Caco-2 (cell line): ENCODE measurements at regions not wholly inside any gene's neighbourhood (a gene's known extent, or its start where the extent isn't known, plus 50 kb on each side); places are given as distances from the start of the nearest gene placed in this dataset.

Experiments used
- BruUV-seq: library from RNA; stranded (reverse); fragments of 400-500 nt; replicated peaks from 2 replicates; lab custom pipeline; 2021; lab: Mats Ljungman, UMichigan
- CTCF ChIA-PET: fragments of 300-600 bp; sonication (Branson Sonifier 250); formaldehyde crosslinking; loops from one replicate; lab custom pipeline; 2022; ENCODE audit warnings: antibody characterized with exemption; lab: Charles Lee
- POLR2A ChIA-PET: fragments of 300-600 bp; sonication (Branson Sonifier 250); formaldehyde crosslinking; loops from one replicate; lab custom pipeline; 2022; ENCODE audit warnings: antibody characterized with exemption; lab: Charles Lee
- DNase-seq, 2 experiments: peaks; one replicate each; pipeline versions ENCODE4 v3.0.0 to v3.0.0-alpha.2; 2020 to 2022
- H3K27me3 ChIP-seq: replicated peaks from 2 replicates; pipeline ENCODE4 v1.6.0; 2011; ENCODE audit warnings: low read length; ENCODE audit not compliant: control insufficient read depth, insufficient read depth
- H3K36me3 ChIP-seq: 2 replicates; pipeline ENCODE4 v1.5.1; 2011; ENCODE audit warnings: low read length; ENCODE audit not compliant: control insufficient read depth, insufficient read depth
- H3K4me1 ChIP-seq: fragments of 250-450 bp; sonication (Bioruptor Pico); 2 replicates; pipeline ENCODE4 v1.5.1; 2020; ENCODE audit warnings: mild to moderate bottlenecking
- H3K4me3 ChIP-seq: 2 replicates; pipeline ENCODE4 v1.5.1; 2011; ENCODE audit warnings: low read depth, mild to moderate bottlenecking, control low read depth, low read length
- H3K9me3 ChIP-seq: fragments of 250-450 bp; sonication (Bioruptor Pico); 2 replicates; pipeline ENCODE4 v1.5.1; 2020; ENCODE audit warnings: mild to moderate bottlenecking, moderate library complexity
- H3K27ac Mint-ChIP-seq: one replicate; pipeline ENCODE4 v1.8.0; 2022; ENCODE audit warnings: mixed read lengths; ENCODE audit not compliant: unreplicated experiment
- H3K27me3 Mint-ChIP-seq: one replicate; pipeline ENCODE4 v1.8.0; 2022; ENCODE audit warnings: mixed read lengths; ENCODE audit not compliant: insufficient read depth, unreplicated experiment
- H3K36me3 Mint-ChIP-seq: one replicate; pipeline ENCODE4 v1.8.0; 2022; ENCODE audit warnings: mild to moderate bottlenecking, mixed read lengths; ENCODE audit not compliant: insufficient read depth, unreplicated experiment
- H3K4me1 Mint-ChIP-seq: one replicate; pipeline ENCODE4 v1.8.0; 2022; ENCODE audit warnings: low read depth, mixed read lengths; ENCODE audit not compliant: unreplicated experiment
- H3K4me3 Mint-ChIP-seq: one replicate; pipeline ENCODE4 v1.8.0; 2022; ENCODE audit warnings: mild to moderate bottlenecking, moderate library complexity, mixed read lengths; ENCODE audit not compliant: unreplicated experiment
- H3K9me3 Mint-ChIP-seq: one replicate; pipeline ENCODE4 v1.8.0; 2022; ENCODE audit warnings: mixed read lengths; ENCODE audit not compliant: unreplicated experiment
- CTCF ChIP-seq, 2 experiments: fragments of 200-600 bp in 1 of 2; IDR thresholded peaks; 1 replicate in 1 of 2; 2 replicates in 1 of 2; pipeline versions ENCODE4 v1.5.1 to v1.8.0; 2011 to 2022; ENCODE audit warnings: antibody characterized with exemption in 1 of 2, control low read depth in 1 of 2, inconsistent platforms in 1 of 2, low read depth in 1 of 2, low read length in 1 of 2, mild to moderate bottlenecking in 1 of 2, moderate library complexity in 1 of 2; ENCODE audit not compliant: insufficient read depth in 1 of 2, severe bottlenecking in 1 of 2, unreplicated experiment in 1 of 2
- intact Hi-C: fragments of 100-400 bp; cut with micrococcal nuclease; formaldehyde crosslinking; loops from one replicate; pipeline ENCODE4 v1.10.0; 2022; ENCODE audit not compliant: unreplicated experiment

GRCh38 chr5:165015547-165015946 lies 1510.1 kb downstream of the MAT2B start:
- no peaks in the 10 kb centered on the region for H3K9me3 Mint-ChIP-seq
- no peaks in the 10 kb centered on the region for H3K4me1 Mint-ChIP-seq
- intact Hi-C loops = no loop called here
- H3K27me3 ChIP-seq = no peaks in the 10 kb centered on the region
- no peak overlapping the region for H3K27ac Mint-ChIP-seq
- BruUV-seq = no TSS peak
- no peak for DNase-seq
- H3K4me1 ChIP-seq = no peaks in the 10 kb centered on the region
- no peak overlapping the region for H3K4me3 Mint-ChIP-seq
- no peaks in the 10 kb centered on the region for H3K36me3 Mint-ChIP-seq
- H3K27me3 Mint-ChIP-seq = no peaks in the 10 kb centered on the region
- H3K4me3 ChIP-seq = no peak overlapping the region
- POLR2A ChIA-PET = no interaction called here
- H3K9me3 ChIP-seq = no peaks in the 10 kb centered on the region
- TF ChIP-seq CTCF (IDR thresholded peaks at IDR 0.05; ENCODE audit: insufficient read depth in 1 of 2, low read depth in 1 of 2, low read length in 1 of 2, severe bottlenecking in 1 of 2, unreplicated experiment in 1 of 2) = no peak
- CTCF ChIA-PET = no interaction called here
- H3K36me3 ChIP-seq = no peaks in the 10 kb centered on the region

- Mint-ChIP-seq H3K9me3 (no peaks in the 10 kb centered on the region), H3K27me3 (no peaks in the 10 kb centered on the region), H3K4me1 (no peaks in the 10 kb centered on the region), H3K27ac (no peak overlapping the region), H3K4me3 (no peak overlapping the region), H3K36me3 (no peaks in the 10 kb centered on the region)
- no peak for DNase-seq
- ChIA-PET POLR2A (no interaction called here), CTCF (no interaction called here)
- Histone ChIP-seq H3K4me3 (no peak overlapping the region), H3K27me3 (no peaks in the 10 kb centered on the region), H3K36me3 (no peaks in the 10 kb centered on the region), H3K9me3 (no peaks in the 10 kb centered on the region), H3K4me1 (no peaks in the 10 kb centered on the region)
- intact Hi-C loops = loop anchor here (5.0 kb wide), 1 partner anchor 430 kb away; no protein-coding TSS in a partner anchor
- BruUV-seq = no TSS peak
- TF ChIP-seq CTCF (IDR thresholded peaks at IDR 0.05; ENCODE audit: insufficient read depth in 1 of 2, low read depth in 1 of 2, low read length in 1 of 2, severe bottlenecking in 1 of 2, unreplicated experiment in 1 of 2) = no peak
Measured at GRCh38 chr5:165026971-165027370, 1521.6 kb downstream of the MAT2B start.

- H3K4me3 ChIP-seq = no peak overlapping the region
- Mint-ChIP-seq H3K36me3 (no peaks in the 10 kb centered on the region), H3K4me3 (no peak overlapping the region), H3K4me1 (no peaks in the 10 kb centered on the region), H3K27ac (no peak overlapping the region), H3K9me3 (no peaks in the 10 kb centered on the region), H3K27me3 (no peaks in the 10 kb centered on the region)
- ChIA-PET CTCF (no interaction called here), POLR2A (interaction anchor here (0.7 kb wide), 1 partner anchor 23 kb away, joined by 4 read pairs; no protein-coding TSS in a partner anchor)
- no peaks in the 10 kb centered on the region for H3K4me1 ChIP-seq
- DNase-seq = no peak
- no peaks in the 10 kb centered on the region for H3K27me3 ChIP-seq
- intact Hi-C loops = loop anchor here (5.0 kb wide), 1 partner anchor 429 kb away; no protein-coding TSS in a partner anchor
- BruUV-seq = no TSS peak
- H3K9me3 ChIP-seq = no peaks in the 10 kb centered on the region
- no peaks in the 10 kb centered on the region for H3K36me3 ChIP-seq
- TF ChIP-seq CTCF (IDR thresholded peaks at IDR 0.05; ENCODE audit: insufficient read depth in 1 of 2, low read depth in 1 of 2, low read length in 1 of 2, severe bottlenecking in 1 of 2, unreplicated experiment in 1 of 2) = no peak
Measured at GRCh38 chr5:165028356-165028755, 1522.9 kb downstream of the MAT2B start.
